ENCODE measurements at regions not wholly inside any gene's neighbourhood (a gene's known extent, or its start where the extent isn't known, plus 50 kb on each side); places are given as distances from the start of the nearest gene placed in this dataset.

GRCh38 chr1:79652426-79652825 lies 645.9 kb upstream of the ADGRL4 start:
- DNase-seq (ENCODE audit: low read depth in 3 of 3, low spot score in 2 of 3) = no peak

GRCh38 chr1:79648126-79648525 lies 641.6 kb upstream of the ADGRL4 start:
- no peak for DNase-seq (ENCODE audit: low read depth in 3 of 3, low spot score in 2 of 3)

- DNase-seq (ENCODE audit: low read depth in 3 of 3, low spot score in 2 of 3) = no peak
Observed at GRCh38 chr1:79646880-79647279, 640.4 kb upstream of the ADGRL4 start.

GRCh38 chr1:79638382-79638781 lies 631.9 kb upstream of the ADGRL4 start:
- no peak for DNase-seq (ENCODE audit: low read depth in 3 of 3, low spot score in 2 of 3)

- DNase-seq (ENCODE audit: low read depth in 3 of 3, low spot score in 2 of 3) = no peak
Observed at GRCh38 chr1:79633456-79633855, 626.9 kb upstream of the ADGRL4 start.

- DNase-seq (ENCODE audit: low read depth in 3 of 3, low spot score in 2 of 3) = no peak
Observed at GRCh38 chr1:79629414-79629813, 622.9 kb upstream of the ADGRL4 start.

GRCh38 chr1:79617777-79618176 lies 611.2 kb upstream of the ADGRL4 start:
- DNase-seq (ENCODE audit: low read depth in 3 of 3, low spot score in 2 of 3) = no peak

- DNase-seq (ENCODE audit: low read depth in 3 of 3, low spot score in 2 of 3) = no peak
Observed at GRCh38 chr1:79614762-79615161, 608.2 kb upstream of the ADGRL4 start.

- no peak for DNase-seq (ENCODE audit: low read depth in 3 of 3, low spot score in 2 of 3)
Observed at GRCh38 chr1:79614106-79614505, 607.6 kb upstream of the ADGRL4 start.

- DNase-seq (ENCODE audit: low read depth in 3 of 3, low spot score in 2 of 3) = no peak
Observed at GRCh38 chr1:79613046-79613445, 606.5 kb upstream of the ADGRL4 start.

GRCh38 chr1:79604490-79605198 lies 598.1 kb upstream of the ADGRL4 start:
- no peak for DNase-seq (ENCODE audit: low read depth in 3 of 3, low spot score in 2 of 3)

GRCh38 chr1:79603843-79604242 lies 597.3 kb upstream of the ADGRL4 start:
- DNase-seq (ENCODE audit: low read depth in 3 of 3, low spot score in 2 of 3) = no peak

GRCh38 chr1:79599257-79599656 lies 592.7 kb upstream of the ADGRL4 start:
- no peak for DNase-seq (ENCODE audit: low read depth in 3 of 3, low spot score in 2 of 3)

GRCh38 chr1:79595931-79596330 lies 589.4 kb upstream of the ADGRL4 start:
- DNase-seq (ENCODE audit: low read depth in 3 of 3, low spot score in 2 of 3) = no peak

GRCh38 chr1:79594121-79594698 lies 587.7 kb upstream of the ADGRL4 start:
- DNase-seq (ENCODE audit: low read depth in 3 of 3, low spot score in 2 of 3) = no peak

GRCh38 chr1:79592707-79593106 lies 586.2 kb upstream of the ADGRL4 start:
- DNase-seq (ENCODE audit: low read depth in 3 of 3, low spot score in 2 of 3) = no peak

- no peak for DNase-seq (ENCODE audit: low read depth in 3 of 3, low spot score in 2 of 3)
Observed at GRCh38 chr1:79588719-79589118, 582.2 kb upstream of the ADGRL4 start.

GRCh38 chr1:79587229-79587628 lies 580.7 kb upstream of the ADGRL4 start:
- no peak for DNase-seq (ENCODE audit: low read depth in 3 of 3, low spot score in 2 of 3)

- DNase-seq (ENCODE audit: low read depth in 3 of 3, low spot score in 2 of 3) = no peak
Observed at GRCh38 chr1:79585801-79586200, 579.3 kb upstream of the ADGRL4 start.

- no peak for DNase-seq (ENCODE audit: low read depth in 3 of 3, low spot score in 2 of 3)
Observed at GRCh38 chr1:79575424-79575823, 568.9 kb upstream of the ADGRL4 start.

GRCh38 chr1:79568411-79568810 lies 561.9 kb upstream of the ADGRL4 start:
- no peak for DNase-seq (ENCODE audit: low read depth in 3 of 3, low spot score in 2 of 3)

GRCh38 chr1:79561521-79561978 lies 555.0 kb upstream of the ADGRL4 start:
- DNase-seq (ENCODE audit: low read depth in 3 of 3, low spot score in 2 of 3) = no peak

- DNase-seq (ENCODE audit: low read depth in 3 of 3, low spot score in 2 of 3) = no peak
Observed at GRCh38 chr1:79556189-79556588, 549.7 kb upstream of the ADGRL4 start.

Data from right renal cortex interstitium (tissue), 3 donors.